Central memory CD8-positive, alpha-beta T cell (primary cell): ENCODE measurements at regions not wholly inside any gene's neighbourhood (a gene's known extent, or its start where the extent isn't known, plus 50 kb on each side); places are given as distances from the start of the nearest gene placed in this dataset.

Experiments
- ATAC-seq: fragments of 150-1000 bp; cut with Tn5 transposase; replicated peaks from 2 replicates; pipeline ENCODE4 v1.10.0; 2022; ENCODE audit warnings: mild to moderate bottlenecking, moderate FRiP score, moderate number of reproducible peaks; ENCODE audit not compliant: poor library complexity, severe bottlenecking; ENCODE audit errors: extremely low read depth
- DNase-seq, 2 donors: peaks; one replicate each; pipeline ENCODE4 v3.0.0; 2021; ENCODE audit warnings: low spot score in 2 of 2
- H3K27ac Mint-ChIP-seq: one replicate; pipeline ENCODE4 v1.8.0; 2022; ENCODE audit warnings: low read depth, mild to moderate bottlenecking, moderate library complexity, mixed read lengths
- H3K27me3 Mint-ChIP-seq: one replicate; pipeline ENCODE4 v1.8.0; 2022; ENCODE audit warnings: mixed read lengths
- H3K36me3 Mint-ChIP-seq: one replicate; pipeline ENCODE4 v1.8.0; 2022; ENCODE audit warnings: mild to moderate bottlenecking, moderate library complexity, mixed read lengths; ENCODE audit not compliant: insufficient read depth
- H3K4me1 Mint-ChIP-seq: one replicate; pipeline ENCODE4 v1.8.0; 2022; ENCODE audit warnings: mixed read lengths
- H3K4me3 Mint-ChIP-seq: one replicate; pipeline ENCODE4 v1.8.0; 2022; ENCODE audit warnings: mild to moderate bottlenecking, moderate library complexity, mixed read lengths
- H3K9me3 Mint-ChIP-seq: one replicate; pipeline ENCODE4 v1.8.0; 2022; ENCODE audit warnings: mixed read lengths

- no peak for ATAC-seq
- Mint-ChIP-seq H3K27me3 (no peaks in the 10 kb centered on the region), H3K27ac (no peak overlapping the region), H3K4me1 (peaks cover 16% of the 10 kb centered on the region), H3K36me3 (no peaks in the 10 kb centered on the region), H3K9me3 (no peaks in the 10 kb centered on the region), H3K4me3 (no peak overlapping the region)
- DNase-seq = no peak
Measured at GRCh38 chr2:109038992-109039391, 50.0 kb upstream of the EDAR start.
